Cardiac fibroblast (primary cell): ENCODE measurements at regions not wholly inside any gene's neighbourhood (a gene's known extent, or its start where the extent isn't known, plus 50 kb on each side); places are given as distances from the start of the nearest gene placed in this dataset.

ENCODE experiments used
- DNase-seq, 2 donors: peaks; one replicate each; pipeline versions ENCODE4 v3.0.0 to v3.0.0-alpha.2; 2010; ENCODE audit warnings: low read depth in 2 of 2
- H3K4me3 ChIP-seq, 2 donors: replicated peaks in 1 of 2; 1 replicate in 1 of 2; 2 replicates in 1 of 2; pipeline ENCODE4 v1.5.1; 2011; ENCODE audit warnings: low read depth in 2 of 2, low read length in 2 of 2, mild to moderate bottlenecking in 2 of 2, moderate library complexity in 1 of 2
- TF ChIP-seq, protein P1 (sequence below): IDR thresholded peaks from one replicate; pipeline ENCODE4 v1.5.1; 2011; ENCODE audit warnings: low read depth, mild to moderate bottlenecking, low read length, inconsistent platforms

DNA sequence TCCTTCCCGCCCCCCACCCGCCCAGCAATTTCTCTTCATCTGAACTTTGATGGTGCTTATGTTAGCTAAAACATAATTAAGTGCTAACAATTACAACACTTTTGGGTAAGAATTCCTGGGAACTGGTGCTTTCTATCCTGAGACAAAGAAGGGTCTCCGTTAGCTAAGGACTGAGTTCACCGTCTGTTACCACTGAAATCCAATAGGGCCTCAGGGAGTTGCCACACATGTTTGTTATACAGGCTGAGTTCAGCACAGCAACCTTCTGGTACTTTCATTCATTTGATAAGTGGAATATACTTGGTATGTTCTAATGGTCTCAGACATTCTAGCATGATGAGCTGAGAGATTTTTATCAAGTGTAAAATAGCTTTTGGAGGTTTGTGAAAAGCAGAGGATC, 437.9 kb downstream of the EFNA5 start:
- no peak for DNase-seq
- no peak overlapping the region for H3K4me3 ChIP-seq
- TF ChIP-seq, protein P1, sequence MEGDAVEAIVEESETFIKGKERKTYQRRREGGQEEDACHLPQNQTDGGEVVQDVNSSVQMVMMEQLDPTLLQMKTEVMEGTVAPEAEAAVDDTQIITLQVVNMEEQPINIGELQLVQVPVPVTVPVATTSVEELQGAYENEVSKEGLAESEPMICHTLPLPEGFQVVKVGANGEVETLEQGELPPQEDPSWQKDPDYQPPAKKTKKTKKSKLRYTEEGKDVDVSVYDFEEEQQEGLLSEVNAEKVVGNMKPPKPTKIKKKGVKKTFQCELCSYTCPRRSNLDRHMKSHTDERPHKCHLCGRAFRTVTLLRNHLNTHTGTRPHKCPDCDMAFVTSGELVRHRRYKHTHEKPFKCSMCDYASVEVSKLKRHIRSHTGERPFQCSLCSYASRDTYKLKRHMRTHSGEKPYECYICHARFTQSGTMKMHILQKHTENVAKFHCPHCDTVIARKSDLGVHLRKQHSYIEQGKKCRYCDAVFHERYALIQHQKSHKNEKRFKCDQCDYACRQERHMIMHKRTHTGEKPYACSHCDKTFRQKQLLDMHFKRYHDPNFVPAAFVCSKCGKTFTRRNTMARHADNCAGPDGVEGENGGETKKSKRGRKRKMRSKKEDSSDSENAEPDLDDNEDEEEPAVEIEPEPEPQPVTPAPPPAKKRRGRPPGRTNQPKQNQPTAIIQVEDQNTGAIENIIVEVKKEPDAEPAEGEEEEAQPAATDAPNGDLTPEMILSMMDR: no peak

GRCh38 chr5:107232293-107232692, 438.4 kb downstream of the EFNA5 start:
- DNase-seq: no peak
- H3K4me3 ChIP-seq: no peak overlapping the region
- TF ChIP-seq, protein P1: no peak

DNA sequence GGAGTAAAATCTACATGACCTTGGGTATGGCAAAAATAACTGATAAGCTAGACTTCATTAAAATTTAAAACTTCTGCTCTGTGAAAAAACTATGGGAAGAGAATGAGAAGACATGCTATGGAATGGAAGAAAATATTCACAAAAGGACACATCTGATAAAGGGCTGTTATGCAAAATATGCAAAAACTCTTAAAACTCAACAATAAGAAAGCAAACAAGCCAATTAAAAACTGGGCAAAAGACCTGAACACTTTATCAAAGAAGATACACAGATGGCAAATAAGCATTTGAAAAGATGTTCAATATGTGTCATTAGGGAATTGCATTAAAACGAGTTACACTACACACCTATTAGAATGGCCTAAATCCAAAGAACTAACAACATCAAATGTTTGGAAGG, 439.5 kb downstream of the EFNA5 start:
- no peak overlapping the region for H3K4me3 ChIP-seq
- DNase-seq: no peak
- TF ChIP-seq, protein P1: no peak

DNA sequence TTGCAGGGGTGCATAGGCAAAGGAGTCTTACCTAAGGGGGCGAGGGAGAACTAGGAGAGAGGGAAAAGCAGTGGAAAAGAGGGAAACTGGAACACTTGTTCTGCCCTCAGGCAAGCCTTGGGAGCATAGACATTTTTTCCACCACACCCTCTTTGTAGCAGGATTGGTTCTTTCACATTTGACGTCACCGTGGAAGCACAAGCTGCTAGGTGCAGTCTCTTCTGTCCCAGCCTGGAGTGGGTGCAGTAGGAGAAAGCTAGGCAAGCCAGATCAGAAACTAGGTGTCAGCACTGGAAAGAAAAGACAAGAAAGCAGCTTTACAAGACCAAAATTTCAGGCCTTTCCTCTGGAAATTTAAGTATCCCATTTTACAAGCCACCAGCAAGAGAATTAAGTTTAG, 440.4 kb downstream of the EFNA5 start:
- DNase-seq: no peak
- H3K4me3 ChIP-seq: no peak overlapping the region
- TF ChIP-seq, protein P1: no peak

DNA sequence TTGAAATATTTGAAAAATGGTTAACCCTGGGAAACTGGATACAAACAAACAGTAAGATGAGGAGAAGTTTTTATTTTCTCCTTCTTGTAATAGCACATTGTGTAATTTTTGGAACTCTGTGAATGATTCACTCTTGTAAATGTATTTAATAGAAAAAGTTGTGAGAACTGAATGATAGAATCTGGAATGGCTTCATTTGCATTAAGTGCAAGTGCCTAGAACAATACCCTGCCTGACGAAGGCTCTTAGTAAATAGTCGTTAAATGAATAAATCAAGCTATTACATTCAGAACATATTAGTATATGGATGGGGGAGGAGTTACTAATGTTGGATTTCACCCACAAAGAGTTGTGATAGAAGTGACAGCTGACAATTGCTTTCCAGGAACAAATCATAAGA, 442.5 kb downstream of the EFNA5 start:
- TF ChIP-seq, protein P1: no peak
- DNase-seq: no peak
- H3K4me3 ChIP-seq: no peak overlapping the region

- DNase-seq: no peak
- TF ChIP-seq, protein P1: no peak
- H3K4me3 ChIP-seq: no peak overlapping the region
Measured at GRCh38 chr5:107224272-107224671, 446.5 kb downstream of the EFNA5 start.

- H3K4me3 ChIP-seq: no peak overlapping the region
- no peak for DNase-seq
- TF ChIP-seq, protein P1: no peak
Measured at GRCh38 chr5:107223066-107223465, 447.7 kb downstream of the EFNA5 start.
